ENCODE measurements at regions not wholly inside any gene's neighbourhood (a gene's known extent, or its start where the extent isn't known, plus 50 kb on each side); places are given as distances from the start of the nearest gene placed in this dataset.

DNA sequence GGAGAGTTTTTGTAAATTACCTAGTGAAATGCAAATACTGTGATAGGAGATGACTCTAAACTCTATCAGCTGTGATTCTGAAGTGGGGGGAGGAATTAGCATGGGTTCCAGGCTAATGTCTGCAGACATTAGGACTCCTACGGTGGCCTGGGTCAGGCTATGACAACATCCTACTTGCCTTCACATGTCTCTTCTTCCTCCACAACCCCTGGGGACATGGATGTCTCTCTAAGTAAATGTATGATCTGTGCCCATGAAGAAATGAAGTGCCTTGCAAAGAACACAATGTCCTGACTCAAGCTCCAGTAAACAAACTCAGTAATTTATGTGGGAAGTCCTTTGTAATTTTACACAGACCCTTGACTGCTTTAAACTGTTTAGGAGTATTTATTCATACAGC is 165.8 kb upstream of the EEF1E1 start:
- TF ChIP-seq FOXM1 (IDR thresholded peaks at IDR 0.05; ENCODE audit: borderline replicate concordance) (no peak), ZNF384 (IDR thresholded peaks at IDR 0.05) (no peak), HDGF (IDR thresholded peaks at IDR 0.05; ENCODE audit: borderline replicate concordance) (no peak), ARNT (IDR thresholded peaks at IDR 0.05) (no peak), SP1 (IDR thresholded peaks at IDR 0.05) (no peak), FOXK2 (IDR thresholded peaks at IDR 0.05) (no peak), FOXA1 (IDR thresholded peaks at IDR 0.05) (no peak)

Measured in HEK293T (cell line).